ENCODE measurements at regions not wholly inside any gene's neighbourhood (a gene's known extent, or its start where the extent isn't known, plus 50 kb on each side); places are given as distances from the start of the nearest gene placed in this dataset.

DNA sequence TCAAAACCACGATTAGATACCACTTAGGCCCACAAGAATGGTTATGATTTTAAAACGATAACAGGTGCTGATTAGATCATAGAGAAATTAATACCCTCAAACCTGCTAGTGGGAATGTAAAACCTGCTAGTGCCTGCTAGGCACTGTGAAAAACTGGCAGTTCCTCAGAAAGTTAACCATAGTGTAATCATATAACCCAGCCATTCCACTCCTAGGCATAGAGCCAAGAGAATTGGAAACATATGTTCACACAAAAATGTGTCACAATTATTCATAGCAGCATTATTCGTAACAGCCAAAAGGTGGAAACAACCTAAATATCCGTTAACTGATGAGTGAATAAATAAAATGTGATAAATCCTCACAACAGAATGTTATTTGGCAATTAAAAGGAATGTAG, 122.2 kb upstream of the SYN3 start:
- TF ChIP-seq POLR2A (IDR thresholded peaks at IDR 0.05; ENCODE audit: low read depth, low read length), result no peak
- TF ChIP-seq, protein P1, sequence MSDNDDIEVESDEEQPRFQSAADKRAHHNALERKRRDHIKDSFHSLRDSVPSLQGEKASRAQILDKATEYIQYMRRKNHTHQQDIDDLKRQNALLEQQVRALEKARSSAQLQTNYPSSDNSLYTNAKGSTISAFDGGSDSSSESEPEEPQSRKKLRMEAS (IDR thresholded peaks at IDR 0.05; ENCODE audit: low read depth, low read length), result no peak
